GM12892 (cell line): ENCODE measurements at regions not wholly inside any gene's neighbourhood (a gene's known extent, or its start where the extent isn't known, plus 50 kb on each side); places are given as distances from the start of the nearest gene placed in this dataset.
"Not testable (repeated sequence)": the region's sequence is repeated elsewhere in the genome, so short reads cannot be mapped to it uniquely, and the experiment has no call there.

Experiments used
- DNase-seq: peaks from one replicate; pipeline ENCODE4 v3.0.0; 2011; ENCODE audit not compliant: insufficient read length
- FAIRE-seq: peaks from 2 replicates; lab custom pipeline; 2011; peaks lifted over from hg19 to GRCh38; lab: Jason Lieb, UNC
- POLR2A ChIP-seq: IDR thresholded peaks from 2 replicates; pipeline ENCODE4 v1.6.1; 2011; ENCODE audit warnings: low read depth, low read length, control low read depth
- POLR2AphosphoS5 ChIP-seq: IDR thresholded peaks from 2 replicates; pipeline ENCODE4 v1.6.1; 2011; ENCODE audit warnings: low read depth, low read length, control low read depth
- TAF1 ChIP-seq: IDR thresholded peaks from 2 replicates; pipeline ENCODE4 v1.6.1; 2011; ENCODE audit warnings: low read depth, mild to moderate bottlenecking, control low read depth, low read length, borderline replicate concordance

DNA sequence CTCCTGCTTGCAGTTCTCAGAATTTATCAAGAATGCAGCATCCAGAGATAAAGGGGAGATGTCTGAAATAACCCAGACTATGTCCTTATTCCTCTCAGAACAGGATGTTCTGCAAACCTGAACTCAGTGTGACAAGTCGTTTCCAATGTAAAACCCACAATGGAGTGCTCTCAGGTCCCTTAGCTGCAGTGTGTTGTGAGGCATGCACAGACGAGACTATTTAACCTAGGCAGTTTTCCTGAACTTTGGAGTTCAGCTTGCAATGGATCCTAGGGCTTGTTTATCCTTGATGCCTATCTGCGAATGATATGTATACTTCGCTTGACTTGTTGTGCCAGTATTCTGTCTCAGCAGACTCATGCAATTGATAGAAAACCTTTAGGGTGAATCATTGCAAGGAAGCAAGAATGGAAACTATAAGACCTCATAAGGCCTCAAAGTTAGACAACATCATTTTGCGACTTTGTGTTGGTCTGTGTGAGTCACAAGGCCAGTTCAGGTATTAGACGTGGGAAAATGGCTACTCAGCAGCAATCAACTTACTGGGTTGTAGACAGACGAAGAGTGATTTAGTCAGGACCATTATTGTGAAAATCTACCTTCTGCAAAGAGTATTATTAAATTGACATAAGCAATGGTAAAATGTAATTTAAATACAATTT lies 2439.9 kb upstream of the PCDH20 start:
- FAIRE-seq (no peak), DNase-seq (no peak)
- TF ChIP-seq POLR2AphosphoS5 (no peak), POLR2A (no peak), TAF1 (no peak)

DNA sequence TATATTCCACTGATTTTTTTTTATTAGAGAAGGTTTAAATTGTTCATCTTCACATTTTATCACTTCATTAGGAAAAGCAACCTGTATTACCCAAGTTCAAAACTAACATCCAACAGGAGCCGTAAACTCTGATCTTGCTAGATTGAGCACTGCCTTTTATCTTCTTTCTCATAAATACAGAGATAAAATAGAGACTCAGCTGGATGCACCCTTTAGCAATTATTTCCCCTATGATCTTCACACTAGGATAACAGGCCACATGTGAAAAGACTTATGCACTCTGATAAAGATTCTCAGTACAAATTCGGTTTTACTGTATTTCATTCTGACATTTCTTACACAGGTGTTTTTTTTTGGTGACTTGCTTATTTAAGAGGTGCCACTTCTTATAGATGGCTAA lies 2438.2 kb upstream of the PCDH20 start:
- TF ChIP-seq TAF1 (no peak), POLR2AphosphoS5 (no peak), POLR2A (no peak)
- no peak for FAIRE-seq
- DNase-seq, result no peak

DNA sequence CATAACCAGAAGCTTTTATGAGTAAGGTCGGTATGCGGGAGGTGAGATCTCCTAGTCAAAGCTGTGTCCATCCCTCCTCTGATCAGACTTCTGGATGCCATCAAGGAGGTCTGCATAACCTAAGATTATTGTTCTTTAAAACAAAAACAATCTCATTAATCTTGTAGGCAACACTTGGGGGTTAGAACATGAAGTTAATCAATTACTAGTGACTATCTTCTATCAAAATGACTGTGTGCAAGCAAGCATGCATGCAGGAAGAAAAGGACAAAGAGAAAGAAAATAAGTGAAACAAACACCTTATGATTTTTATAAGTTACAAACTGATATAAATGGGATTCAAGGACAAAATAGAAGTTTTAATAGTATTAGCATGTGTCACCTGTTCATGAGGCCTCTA lies 2435.9 kb upstream of the PCDH20 start:
- FAIRE-seq (no peak), DNase-seq (no peak)
- TF ChIP-seq TAF1, result no peak
- TF ChIP-seq POLR2A, result no peak
- TF ChIP-seq POLR2AphosphoS5, result no peak

DNA sequence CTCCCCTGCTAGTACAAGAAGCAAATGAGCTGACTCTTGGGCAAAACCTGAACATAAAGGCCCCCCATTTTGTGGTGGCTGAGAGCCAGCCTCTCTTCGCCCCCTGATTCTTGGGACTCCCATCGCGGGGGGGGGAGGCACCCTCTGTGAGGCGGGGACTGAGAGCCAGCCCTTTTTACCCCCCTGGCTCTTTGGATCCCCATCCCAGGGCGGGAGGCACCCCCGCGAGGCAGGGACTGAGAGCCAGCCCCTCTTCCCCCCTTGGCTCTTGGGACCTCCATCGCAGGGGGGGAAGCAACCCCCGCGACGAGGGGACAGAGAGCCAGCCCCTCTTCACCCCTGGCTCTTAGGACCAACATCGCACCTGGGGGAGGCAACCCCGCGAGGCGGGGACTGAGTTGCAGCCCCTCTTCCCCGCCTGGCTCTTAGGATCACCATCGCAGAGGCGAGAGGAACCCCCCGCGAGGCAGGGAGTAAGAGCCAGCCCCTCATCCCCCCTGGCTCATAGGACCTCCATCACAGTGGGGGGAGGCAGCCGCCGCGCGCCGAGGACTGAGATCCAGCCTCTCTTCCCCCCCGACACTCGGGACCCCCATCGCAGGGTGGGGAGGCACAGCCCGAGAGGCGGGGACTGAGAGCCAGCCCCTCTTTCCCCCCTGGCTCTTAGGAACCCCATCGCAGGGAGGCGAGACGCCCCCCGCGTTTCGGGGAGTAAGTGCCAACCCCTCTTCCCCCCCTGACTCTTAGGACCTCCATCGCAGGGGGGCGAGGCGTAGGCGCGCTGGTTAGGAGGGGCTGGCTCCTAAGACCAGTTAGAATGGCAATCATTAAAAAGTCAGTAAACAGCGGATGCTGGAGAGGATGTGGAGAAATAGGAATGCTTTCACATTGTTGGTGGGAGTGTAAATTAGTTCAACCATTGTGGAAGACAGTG lies 2428.4 kb upstream of the PCDH20 start:
- no peak for FAIRE-seq
- no peak for TF ChIP-seq POLR2AphosphoS5
- no peak for TF ChIP-seq POLR2A
- no peak for TF ChIP-seq TAF1

DNA sequence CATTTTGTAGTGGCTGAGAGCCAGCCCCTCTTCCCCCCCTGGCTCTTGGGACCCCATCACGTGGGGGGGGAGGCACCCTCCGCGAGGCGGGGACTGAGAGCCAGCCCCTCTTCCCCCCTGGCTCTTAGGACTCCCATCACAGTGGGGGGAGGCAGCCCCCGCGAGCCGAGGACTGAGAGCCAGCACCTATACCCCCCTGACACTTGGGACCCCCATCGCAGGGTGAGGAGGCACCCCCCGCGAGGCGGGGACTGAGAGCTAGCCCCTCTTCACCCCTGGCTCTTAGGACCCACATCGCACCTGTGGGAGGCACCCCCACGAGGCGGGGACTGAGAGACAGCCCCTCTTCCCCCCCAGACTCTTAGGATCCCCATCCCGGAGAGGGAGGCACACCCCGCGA lies 2426.5 kb upstream of the PCDH20 start:
- no peak for FAIRE-seq
- no peak for DNase-seq
- no peak for TF ChIP-seq POLR2A
- no peak for TF ChIP-seq POLR2AphosphoS5
- TF ChIP-seq TAF1, result no peak

More for the DNA sequence above, 2428.4 kb upstream of the PCDH20 start:
- no peak for DNase-seq

DNA sequence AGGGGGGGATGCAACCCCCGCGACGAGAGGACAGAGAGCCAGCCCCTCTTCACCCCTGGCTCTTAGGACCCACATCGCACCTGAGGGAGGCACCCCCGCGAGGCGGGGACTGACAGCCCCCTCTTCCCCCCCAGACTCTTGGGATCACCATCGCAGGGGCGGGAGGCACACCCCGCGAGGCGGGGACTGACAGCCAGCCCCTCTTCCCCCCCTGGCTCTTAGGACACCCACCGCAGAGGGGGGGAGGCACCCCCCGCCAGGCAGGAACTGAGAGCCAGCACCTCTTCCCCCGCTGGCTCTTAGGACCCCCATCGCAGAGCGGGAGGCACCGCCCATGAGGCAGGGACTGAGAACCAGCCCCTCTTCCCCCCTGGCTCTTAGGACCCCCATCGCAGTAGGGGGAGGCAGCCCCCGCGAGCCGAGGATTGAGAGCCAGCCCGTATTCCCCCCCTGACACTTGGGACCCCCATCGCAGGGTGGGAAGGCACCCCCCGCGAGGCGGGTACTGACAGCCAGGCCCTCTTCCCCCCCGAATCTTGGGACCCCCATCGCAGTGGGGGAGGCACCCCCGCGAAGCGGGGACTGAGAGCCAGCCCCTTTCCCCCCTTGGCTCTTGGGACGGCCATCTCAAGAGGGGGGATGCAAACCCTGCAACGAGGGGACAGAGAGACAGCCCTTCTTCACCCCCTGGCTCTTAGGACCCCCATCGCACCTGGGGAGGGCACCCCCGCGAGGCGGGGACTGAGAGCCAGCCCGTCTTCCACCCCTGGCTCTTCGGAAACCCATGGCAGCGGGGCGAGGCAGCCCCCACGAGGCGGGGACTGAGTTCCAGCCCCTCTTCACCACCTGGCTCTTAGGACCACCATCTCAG lies 2425.1 kb upstream of the PCDH20 start:
- DNase-seq (no peak), FAIRE-seq (no peak)
- TF ChIP-seq TAF1 (no peak), POLR2A (no peak), POLR2AphosphoS5 (no peak)

DNA sequence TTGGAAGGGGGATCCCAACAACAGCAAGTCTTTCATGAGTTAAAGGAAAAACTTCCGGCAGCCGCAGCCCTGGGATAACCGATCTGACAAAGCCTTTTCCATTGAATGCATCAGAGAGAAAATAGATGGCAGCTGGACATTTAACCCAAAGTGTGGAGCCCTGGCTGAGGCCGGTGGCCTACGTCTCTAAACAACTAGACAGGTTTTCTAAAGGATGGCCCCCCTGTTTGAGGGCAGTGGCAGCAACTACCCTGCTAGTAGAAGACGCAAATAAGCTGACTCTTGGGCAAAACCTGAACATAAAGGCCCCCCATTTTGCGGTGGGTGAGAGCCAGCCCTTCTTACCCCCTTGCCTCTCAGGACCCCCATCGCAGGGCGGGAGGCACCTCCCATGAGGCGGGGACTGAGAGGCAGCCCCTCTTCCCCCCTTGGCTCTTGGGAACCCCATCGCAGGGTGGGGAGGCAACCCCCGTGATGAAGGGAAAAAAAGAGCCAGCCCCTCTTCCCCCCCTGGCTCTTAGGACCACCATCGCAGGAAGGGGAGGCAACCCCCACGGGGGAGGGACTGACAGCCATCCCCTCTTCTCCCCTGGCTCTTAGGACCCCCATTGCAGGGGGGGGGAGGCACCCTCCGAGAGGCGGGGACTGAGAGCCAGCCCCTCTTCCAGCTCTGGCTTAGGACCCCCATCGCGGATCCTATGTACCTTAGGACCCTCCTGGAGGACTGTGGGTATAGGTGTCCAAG lies 2422.9 kb upstream of the PCDH20 start:
- no peak for FAIRE-seq
- TF ChIP-seq TAF1 (no peak), POLR2AphosphoS5 (no peak), POLR2A (no peak)
- DNase-seq, result no peak

DNA sequence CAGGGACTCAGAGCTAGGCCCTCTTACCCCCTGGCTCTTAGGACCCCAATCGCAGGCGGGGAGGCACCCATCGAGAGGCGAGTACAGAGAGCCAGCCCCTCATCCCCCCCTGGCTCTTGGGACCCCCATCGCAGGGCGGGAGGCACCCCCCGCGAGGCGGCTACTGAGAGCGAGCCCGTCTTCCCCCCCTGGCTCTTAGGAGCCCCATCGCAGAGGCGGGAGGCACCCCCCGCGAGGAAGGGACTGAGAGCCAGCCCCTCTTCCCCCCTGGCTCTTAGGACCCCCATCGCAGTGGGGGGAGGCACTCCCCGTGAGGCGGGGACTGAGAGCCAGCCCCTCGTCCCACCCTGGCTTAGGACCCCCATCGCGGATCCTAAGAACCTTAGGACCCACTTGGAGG lies 2422.1 kb upstream of the PCDH20 start:
- DNase-seq, FAIRE-seq: not testable (repeated sequence)

DNA sequence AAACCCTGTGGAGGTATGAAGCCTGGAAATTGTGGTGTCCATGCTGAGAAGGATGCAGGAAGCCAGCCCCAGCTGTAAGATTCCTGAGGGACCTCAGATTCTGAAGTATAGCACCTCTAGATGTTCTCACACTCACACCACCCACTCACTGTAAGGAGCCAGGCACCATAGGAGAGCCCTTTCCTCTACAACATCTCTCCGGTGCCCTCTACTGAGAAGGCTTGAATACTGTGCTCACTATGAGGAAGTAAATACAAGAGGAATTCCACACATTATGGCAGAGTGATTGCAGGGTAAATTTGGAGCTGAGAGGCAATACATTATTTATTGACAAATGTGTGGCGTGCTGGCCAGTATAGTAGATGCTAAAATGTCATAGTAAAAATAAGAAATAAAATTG lies 2414.0 kb upstream of the PCDH20 start:
- not testable (repeated sequence) for FAIRE-seq, DNase-seq

DNA sequence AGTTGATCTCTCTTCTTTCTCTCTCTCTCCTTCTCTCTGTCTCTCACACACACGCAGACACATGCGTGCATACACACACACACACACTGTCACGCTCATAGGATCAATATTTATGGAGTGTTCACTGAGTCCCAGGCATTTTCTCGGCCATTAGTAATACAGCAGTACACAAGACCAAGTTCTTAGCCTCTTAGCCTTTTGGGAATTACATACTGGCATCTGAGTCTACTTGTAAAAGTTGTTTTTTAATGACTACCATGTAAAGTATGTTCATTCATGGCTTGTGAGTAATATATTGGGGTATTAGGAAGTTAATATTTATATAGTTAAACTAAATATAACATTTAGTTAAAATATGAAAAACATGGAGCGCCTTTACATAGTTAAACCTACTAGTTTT lies 2406.1 kb upstream of the PCDH20 start:
- FAIRE-seq, DNase-seq: not testable (repeated sequence)

DNA sequence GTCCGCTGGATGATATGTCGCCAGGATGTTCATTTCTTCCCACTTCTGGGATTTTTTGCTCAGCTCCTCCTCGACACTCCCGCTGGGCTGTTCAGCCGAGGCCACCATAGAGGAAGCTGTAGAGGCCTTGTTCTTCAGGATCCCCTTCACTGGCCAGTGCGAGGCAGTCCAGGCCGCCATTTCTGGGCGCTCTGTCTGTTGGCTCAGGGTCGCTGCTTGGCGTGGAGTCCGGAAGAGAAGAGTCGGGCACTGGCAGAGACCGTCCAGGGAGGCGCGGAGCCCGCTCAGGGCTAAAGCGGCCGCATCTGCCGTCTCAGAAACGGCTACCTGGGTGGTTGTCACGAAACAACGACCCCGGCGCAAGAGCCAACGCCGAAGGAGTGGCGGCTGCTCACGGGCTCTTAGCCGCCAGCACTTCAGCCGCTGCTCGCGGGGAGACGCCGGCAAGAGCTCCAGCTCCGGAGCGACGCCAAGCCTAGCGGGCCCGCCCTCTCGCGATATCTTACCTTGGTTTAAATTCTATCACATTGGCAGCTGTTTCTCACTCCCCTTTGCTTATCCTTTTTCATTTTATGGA lies 2395.9 kb upstream of the PCDH20 start:
- FAIRE-seq, DNase-seq: not testable (repeated sequence)

DNA sequence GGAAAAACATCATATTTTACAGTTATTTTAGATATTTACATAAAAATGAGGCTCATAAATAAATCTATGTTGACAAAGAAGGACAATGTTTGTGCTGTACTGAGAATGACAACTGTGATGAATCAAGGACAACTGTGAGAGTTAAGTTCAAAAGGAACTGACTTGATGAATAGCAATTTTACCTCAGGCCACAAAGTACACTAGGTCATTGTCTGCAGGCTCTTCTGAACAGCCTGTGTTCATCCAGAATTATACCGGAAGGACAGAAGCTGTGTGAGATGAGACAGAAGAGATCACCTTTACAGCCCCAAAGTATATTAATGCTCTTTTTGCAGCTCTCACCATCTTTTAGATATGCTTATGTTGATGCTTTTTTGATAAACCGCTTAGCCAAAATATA lies 2375.5 kb upstream of the PCDH20 start:
- not testable (repeated sequence) for DNase-seq, FAIRE-seq
